CD14-positive monocyte (primary cell): ENCODE measurements at regions not wholly inside any gene's neighbourhood (a gene's known extent, or its start where the extent isn't known, plus 50 kb on each side); places are given as distances from the start of the nearest gene placed in this dataset.
"Not testable (repeated sequence)": the region's sequence is repeated elsewhere in the genome, so short reads cannot be mapped to it uniquely, and the experiment has no call there.

Experiments used
- DNase-seq, 3 donors: peaks; one replicate each; pipeline ENCODE4 v3.0.0-alpha.2; 2011 to 2022
- H2AFZ ChIP-seq: 2 replicates; pipeline ENCODE4 v1.6.0; 2012; ENCODE audit warnings: mild to moderate bottlenecking, low read depth, low read length, inconsistent platforms; ENCODE audit not compliant: insufficient read depth, poor library complexity, severe bottlenecking
- H3K27ac ChIP-seq, 2 donors: 1 replicate in 1 of 2; 2 replicates in 1 of 2; pipeline ENCODE4 v1.5.1; 2012 to 2013; ENCODE audit warnings: low read length in 2 of 2, control low read depth in 1 of 2, inconsistent platforms in 1 of 2, low read depth in 1 of 2, mild to moderate bottlenecking in 1 of 2
- H3K27me3 ChIP-seq, 2 donors: one replicate each; pipeline versions ENCODE4 v1.6.0 to v1.6.1; 2011 to 2013; ENCODE audit warnings: low read length in 2 of 2; ENCODE audit not compliant: control insufficient read depth in 2 of 2, insufficient read depth in 2 of 2
- H3K36me3 ChIP-seq, 2 donors: replicated peaks in 1 of 2; 1 replicate in 1 of 2; 2 replicates in 1 of 2; pipeline versions ENCODE4 v1.5.1 to v1.6.1; 2012 to 2013; ENCODE audit warnings: low read length in 2 of 2, control low read depth in 1 of 2, inconsistent platforms in 1 of 2, mild to moderate bottlenecking in 1 of 2; ENCODE audit not compliant: insufficient read depth in 2 of 2, control insufficient read depth in 1 of 2
- H3K4me1 ChIP-seq, 2 donors: 1 replicate in 1 of 2; 2 replicates in 1 of 2; pipeline versions ENCODE4 v1.5.1 to v1.6.1; 2012 to 2013; ENCODE audit warnings: low read length in 2 of 2, control low read depth in 1 of 2, inconsistent platforms in 1 of 2, mild to moderate bottlenecking in 1 of 2, moderate library complexity in 1 of 2; ENCODE audit not compliant: insufficient read depth in 2 of 2, control insufficient read depth in 1 of 2
- H3K4me2 ChIP-seq: replicated peaks from 2 replicates; pipeline ENCODE3; 2012; ENCODE audit warnings: low read length, moderate library complexity, mild to moderate bottlenecking; ENCODE audit not compliant: poor library complexity, severe bottlenecking; ENCODE audit errors: extremely low read depth
- H3K4me3 ChIP-seq, 3 experiments: fragments of 200-600 bp in 1 of 3; sonication (generic) in 1 of 3; replicated peaks in 1 of 3; 1 replicate in 2 of 3; 2 replicates in 1 of 3; pipeline ENCODE4 v1.5.1; 2011 to 2013; ENCODE audit warnings: low read length in 3 of 3, mild to moderate bottlenecking in 3 of 3, control low read depth in 2 of 3, low read depth in 2 of 3, inconsistent platforms in 1 of 3, moderate library complexity in 1 of 3
- H3K79me2 ChIP-seq: 2 replicates; pipeline ENCODE4 v1.6.0; 2012; ENCODE audit warnings: mild to moderate bottlenecking, control low read depth, inconsistent platforms, low read length, moderate library complexity; ENCODE audit not compliant: insufficient read depth
- H3K9ac ChIP-seq: 2 replicates; pipeline ENCODE4 v1.6.0; 2017; ENCODE audit warnings: low read length, mild to moderate bottlenecking; ENCODE audit not compliant: insufficient read depth, poor library complexity, severe bottlenecking
- H3K9me3 ChIP-seq, 2 donors: replicated peaks in 1 of 2; 1 replicate in 1 of 2; 2 replicates in 1 of 2; pipeline versions ENCODE4 v1.5.1 to v1.6.1; 2012 to 2013; ENCODE audit warnings: low read length in 2 of 2, control low read depth in 1 of 2; ENCODE audit not compliant: control insufficient read depth in 1 of 2, insufficient read depth in 1 of 2
- H4K20me1 ChIP-seq: 2 replicates; pipeline ENCODE4 v1.6.0; 2012; ENCODE audit warnings: mild to moderate bottlenecking, low read length, control low read depth, moderate library complexity; ENCODE audit not compliant: insufficient read depth
- H3K27ac Mint-ChIP-seq, 7 donors: one replicate each; pipeline ENCODE4 v1.8.0; 2020; ENCODE audit warnings: mild to moderate bottlenecking in 7 of 7, mixed read lengths in 7 of 7, moderate library complexity in 6 of 7, inconsistent platforms in 2 of 7
- H3K27me3 Mint-ChIP-seq, 3 donors: one replicate each; pipeline ENCODE4 v1.8.0; 2021 to 2022; ENCODE audit warnings: low read depth in 3 of 3, mild to moderate bottlenecking in 3 of 3, mixed read lengths in 3 of 3, moderate library complexity in 3 of 3, inconsistent platforms in 1 of 3
- H3K36me3 Mint-ChIP-seq, 2 donors: one replicate each; pipeline ENCODE4 v1.8.0; 2020; ENCODE audit warnings: mixed read lengths in 2 of 2, inconsistent platforms in 1 of 2, mild to moderate bottlenecking in 1 of 2
- H3K4me1 Mint-ChIP-seq: one replicate; pipeline ENCODE4 v1.8.0; 2020; ENCODE audit warnings: mild to moderate bottlenecking, mixed read lengths
- H3K4me3 Mint-ChIP-seq, 2 donors: one replicate each; pipeline ENCODE4 v1.8.0; 2020; ENCODE audit warnings: mild to moderate bottlenecking in 2 of 2, mixed read lengths in 2 of 2, moderate library complexity in 1 of 2
- H3K9me3 Mint-ChIP-seq, 7 donors: one replicate each; pipeline ENCODE4 v1.8.0; 2020 to 2022; ENCODE audit warnings: mixed read lengths in 7 of 7, mild to moderate bottlenecking in 6 of 7, moderate library complexity in 6 of 7, inconsistent platforms in 2 of 7
- WGBS: methylation state at CpG from one replicate; pipeline ENCODE4 v1.1.5; 2013; ENCODE audit warnings: missing lambda C conversion rate; ENCODE audit not compliant: insufficient coverage; 5-methylcytosine and 5-hydroxymethylcytosine counted together
- intact Hi-C, 2 donors: fragments of 100-400 bp; cut with micrococcal nuclease; formaldehyde crosslinking; loops; one replicate each; pipeline versions ENCODE4 v1.15.0 to v1.15.1; 2023
- TF ChIP-seq, protein P1 (sequence below): fragments of 200-600 bp; IDR thresholded peaks from one replicate; pipeline ENCODE4 v1.8.0; 2022; ENCODE audit warnings: antibody characterized with exemption, mild to moderate bottlenecking

DNA sequence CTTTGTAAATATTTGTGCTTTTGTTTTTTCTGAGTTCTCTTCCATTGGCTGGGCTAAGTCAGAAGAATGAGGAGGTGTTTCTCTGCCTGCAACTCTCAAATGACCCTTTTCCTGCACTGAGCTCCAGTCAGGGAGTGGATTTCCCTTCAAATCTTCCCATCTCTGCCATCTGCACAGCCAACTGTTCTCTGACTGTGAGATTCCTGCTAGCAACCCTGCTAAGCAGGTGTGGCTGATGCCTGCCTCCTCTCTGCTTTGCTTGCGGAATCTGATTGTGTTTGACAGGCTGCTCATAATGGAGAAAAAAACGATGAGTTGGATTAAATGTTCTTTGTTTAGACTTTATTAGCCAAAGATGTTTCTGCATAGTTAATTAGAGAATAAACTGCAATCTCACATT is 519.8 kb downstream of the TMEM114 start:
- H3K4me1 Mint-ChIP-seq: no peaks in the 10 kb centered on the region
- H3K9me3 Mint-ChIP-seq: peaks cover 8 to 31% (median 15%) of the 10 kb centered on the region in 7 donors
- WGBS: no CpG with 5 or more reads among the region's 2 CpGs

DNA sequence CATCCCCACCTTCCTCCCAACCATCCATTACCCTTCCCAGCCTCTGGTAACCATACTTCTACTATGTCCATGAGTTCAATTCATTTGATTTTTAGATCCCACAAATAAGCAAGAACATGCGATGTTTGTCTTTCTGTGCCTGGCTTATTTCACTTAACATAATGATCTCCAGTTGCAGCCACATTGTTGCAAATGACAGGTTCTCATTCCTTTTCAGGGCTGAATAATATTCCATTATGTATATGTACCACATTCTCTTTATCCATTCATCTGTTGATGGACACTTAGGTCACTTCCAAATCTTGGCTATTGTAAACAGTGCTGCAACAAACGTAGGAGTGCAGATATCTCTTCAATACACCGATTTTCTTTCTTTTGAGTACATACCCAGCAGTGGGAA is 522.1 kb downstream of the TMEM114 start:
- H3K79me2 ChIP-seq, H3K9ac ChIP-seq, intact Hi-C loops, H3K4me2 ChIP-seq, H3K27me3 Mint-ChIP-seq, H3K4me3 Mint-ChIP-seq, H3K27ac Mint-ChIP-seq, H3K36me3 ChIP-seq, H3K36me3 Mint-ChIP-seq, H2AFZ ChIP-seq, DNase-seq, H3K27ac ChIP-seq, H3K4me3 ChIP-seq, H3K4me1 Mint-ChIP-seq, H3K27me3 ChIP-seq, H4K20me1 ChIP-seq, H3K4me1 ChIP-seq: not testable (repeated sequence)
- H3K9me3 Mint-ChIP-seq: peaks cover 7 to 32% (median 23%) of the 10 kb centered on the region in 7 donors
- WGBS: no CpG with 5 or more reads among the region's 3 CpGs
- H3K9me3 ChIP-seq: peaks cover 26 to 29% of the 10 kb centered on the region in 2 donors

More for the DNA sequence above, 519.8 kb downstream of the TMEM114 start:
- intact Hi-C loops: no loop called here
- no peaks in the 10 kb centered on the region for H3K4me1 ChIP-seq
- H4K20me1 ChIP-seq: no peaks in the 10 kb centered on the region
- H3K9me3 ChIP-seq: peaks cover 16 to 26% of the 10 kb centered on the region in 2 donors
- Mint-ChIP-seq H3K27ac (no peak overlapping the region), H3K36me3 (no peaks in the 10 kb centered on the region), H3K27me3 (peaks cover 0 to 2% (median 0%) of the 10 kb centered on the region in 3 donors), H3K4me3 (no peak overlapping the region)
- H3K4me3 ChIP-seq: no peak overlapping the region
- no peak overlapping the region for H2AFZ ChIP-seq
- no peak overlapping the region for H3K4me2 ChIP-seq
- H3K79me2 ChIP-seq: no peaks in the 10 kb centered on the region
- H3K9ac ChIP-seq: no peak overlapping the region
- TF ChIP-seq, protein P1, sequence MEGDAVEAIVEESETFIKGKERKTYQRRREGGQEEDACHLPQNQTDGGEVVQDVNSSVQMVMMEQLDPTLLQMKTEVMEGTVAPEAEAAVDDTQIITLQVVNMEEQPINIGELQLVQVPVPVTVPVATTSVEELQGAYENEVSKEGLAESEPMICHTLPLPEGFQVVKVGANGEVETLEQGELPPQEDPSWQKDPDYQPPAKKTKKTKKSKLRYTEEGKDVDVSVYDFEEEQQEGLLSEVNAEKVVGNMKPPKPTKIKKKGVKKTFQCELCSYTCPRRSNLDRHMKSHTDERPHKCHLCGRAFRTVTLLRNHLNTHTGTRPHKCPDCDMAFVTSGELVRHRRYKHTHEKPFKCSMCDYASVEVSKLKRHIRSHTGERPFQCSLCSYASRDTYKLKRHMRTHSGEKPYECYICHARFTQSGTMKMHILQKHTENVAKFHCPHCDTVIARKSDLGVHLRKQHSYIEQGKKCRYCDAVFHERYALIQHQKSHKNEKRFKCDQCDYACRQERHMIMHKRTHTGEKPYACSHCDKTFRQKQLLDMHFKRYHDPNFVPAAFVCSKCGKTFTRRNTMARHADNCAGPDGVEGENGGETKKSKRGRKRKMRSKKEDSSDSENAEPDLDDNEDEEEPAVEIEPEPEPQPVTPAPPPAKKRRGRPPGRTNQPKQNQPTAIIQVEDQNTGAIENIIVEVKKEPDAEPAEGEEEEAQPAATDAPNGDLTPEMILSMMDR: no peak
- no peaks in the 10 kb centered on the region for H3K36me3 ChIP-seq
- H3K27ac ChIP-seq: no peak overlapping the region
- DNase-seq: no peak
- no peaks in the 10 kb centered on the region for H3K27me3 ChIP-seq
